ENCODE measurements at regions not wholly inside any gene's neighbourhood (a gene's known extent, or its start where the extent isn't known, plus 50 kb on each side); places are given as distances from the start of the nearest gene placed in this dataset.

DNA sequence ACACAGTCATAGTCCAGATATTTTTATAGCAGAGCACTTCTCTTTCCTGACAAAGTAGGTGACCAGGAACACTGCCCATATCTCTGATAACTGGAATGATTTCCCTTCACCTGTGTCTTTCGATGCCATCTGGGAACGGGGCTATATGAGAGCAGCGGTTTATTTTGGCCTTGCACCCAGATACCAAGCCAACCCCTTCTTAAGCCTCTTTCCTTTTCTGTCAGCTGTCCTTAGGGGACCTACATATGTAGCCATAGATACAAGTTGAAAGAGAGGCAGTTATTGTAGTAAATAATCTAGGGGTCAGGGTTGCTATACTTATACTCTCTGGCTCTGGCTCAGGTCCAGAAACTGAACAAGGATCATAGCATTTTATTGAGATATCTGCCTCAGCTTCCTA lies 128.8 kb downstream of the NHLRC3 start:
- no peak for DNase-seq

DNA sequence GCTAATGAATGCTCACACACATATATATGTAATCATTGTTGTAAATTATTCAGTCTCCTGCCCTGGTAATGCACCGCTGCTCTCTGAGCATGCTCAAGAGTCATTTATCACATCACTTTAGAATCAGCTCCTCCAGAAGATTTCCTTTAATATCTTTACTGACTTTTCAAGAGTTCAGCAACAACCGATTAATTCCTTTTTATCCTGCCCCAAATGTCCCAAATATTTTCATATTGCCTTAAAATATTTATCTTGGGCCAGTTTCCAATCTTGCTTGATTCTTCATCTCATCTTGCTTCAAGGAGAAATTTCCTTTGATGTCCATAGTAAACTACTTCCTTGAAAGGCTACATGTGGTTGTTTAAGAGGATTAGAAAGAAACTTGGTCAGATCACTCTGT lies 132.5 kb downstream of the NHLRC3 start:
- no peak for DNase-seq

DNA sequence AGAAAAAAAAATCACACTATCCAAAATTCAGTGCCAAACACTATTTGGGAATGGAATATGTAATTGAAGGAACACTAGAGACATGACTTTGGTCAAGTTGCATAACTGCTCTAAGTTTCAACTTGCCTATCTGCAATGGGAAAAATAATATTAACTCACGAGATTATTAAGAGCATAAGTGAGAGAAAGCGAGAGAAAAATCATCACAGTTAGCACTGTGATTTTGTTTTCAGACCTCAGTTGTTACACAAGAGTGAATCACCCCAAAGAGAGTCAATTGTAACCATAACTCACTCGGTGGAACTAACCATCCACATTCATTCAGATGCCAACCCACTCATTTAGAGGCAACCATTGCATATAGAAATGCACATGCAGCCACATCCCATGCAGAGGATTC lies 147.1 kb downstream of the NHLRC3 start:
- no peak for DNase-seq

DNA sequence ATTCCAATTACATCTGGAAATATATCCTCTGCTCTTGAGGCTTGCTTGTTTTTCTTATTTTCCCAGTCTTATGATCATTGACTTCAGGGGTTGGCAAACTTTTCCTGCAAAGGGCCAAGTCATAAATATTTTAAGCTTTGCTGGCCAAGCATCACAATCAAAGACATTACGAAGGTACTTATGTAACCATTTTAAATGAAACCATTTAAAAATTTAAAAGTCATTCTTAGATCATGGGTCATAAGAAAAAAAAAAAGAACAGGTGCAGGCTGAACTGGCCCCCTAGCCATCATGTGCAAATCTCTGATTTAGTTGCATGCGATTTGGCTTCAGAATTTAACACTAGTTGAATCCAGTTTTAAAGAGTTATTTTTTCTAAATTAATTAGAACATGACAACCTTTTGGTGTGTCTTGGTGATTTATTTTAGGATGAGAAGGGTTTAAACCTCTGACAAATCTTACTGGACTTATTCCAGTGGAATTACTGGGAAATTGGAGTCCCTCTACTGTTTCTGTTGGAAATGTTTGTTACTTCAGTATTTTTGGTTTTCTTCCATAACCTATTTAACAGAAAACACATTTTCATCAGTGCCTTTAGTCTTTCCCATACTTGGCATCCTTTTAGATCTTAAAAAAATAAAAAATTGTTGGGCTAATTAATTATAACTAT lies 148.1 kb downstream of the NHLRC3 start:
- DNase-seq: no peak

DNA sequence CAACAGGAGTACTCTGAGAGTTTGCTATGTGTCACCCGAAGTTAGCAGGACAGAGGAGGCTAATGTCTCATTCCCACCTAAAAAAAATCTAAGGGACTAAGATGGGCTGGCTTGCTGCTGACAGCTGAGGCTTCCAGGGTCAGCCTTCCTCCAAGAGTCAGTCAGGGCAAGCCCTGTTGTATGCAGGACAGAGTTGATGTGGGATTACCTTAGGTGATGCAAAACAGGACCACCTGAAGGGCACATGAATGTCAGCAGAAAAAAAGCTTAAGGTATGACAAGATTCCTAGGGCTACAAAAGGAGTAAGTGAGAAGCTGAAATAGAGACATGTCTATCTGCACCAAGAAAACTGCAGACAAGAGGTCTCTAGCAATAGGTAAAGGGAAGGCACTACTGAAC lies 151.5 kb downstream of the NHLRC3 start:
- no peak for DNase-seq

DNA sequence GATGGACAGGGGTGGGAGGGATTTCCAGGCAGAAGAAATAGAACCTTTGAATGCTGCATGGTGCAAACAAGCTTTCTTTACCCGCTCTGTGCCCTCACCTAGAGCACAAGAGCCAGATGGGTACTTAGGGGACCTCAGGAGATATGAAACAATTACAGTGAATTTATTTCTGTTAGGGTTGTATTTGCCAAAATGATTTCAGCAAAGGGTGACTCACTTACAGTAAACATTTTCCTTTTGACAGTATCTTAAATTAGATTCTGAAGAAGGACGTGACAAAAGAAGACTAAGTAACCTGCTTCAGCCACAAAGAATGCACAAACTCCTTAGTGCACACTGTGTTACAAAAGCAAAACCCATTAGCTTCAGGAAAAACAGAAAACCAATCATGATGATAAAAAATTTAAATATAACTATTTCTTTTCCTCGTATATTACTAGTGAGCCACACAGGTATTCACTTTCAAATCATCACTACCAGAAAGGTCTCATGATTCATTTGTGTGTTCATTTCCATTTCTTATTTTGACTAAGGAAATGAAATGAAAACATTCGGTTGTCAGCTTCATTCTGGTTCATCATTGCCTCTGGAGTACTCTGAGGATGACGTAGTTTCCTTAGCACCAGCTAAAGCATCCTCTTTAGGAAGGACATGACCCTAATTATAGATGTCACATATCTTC lies 158.8 kb downstream of the NHLRC3 start:
- DNase-seq: no peak

DNA sequence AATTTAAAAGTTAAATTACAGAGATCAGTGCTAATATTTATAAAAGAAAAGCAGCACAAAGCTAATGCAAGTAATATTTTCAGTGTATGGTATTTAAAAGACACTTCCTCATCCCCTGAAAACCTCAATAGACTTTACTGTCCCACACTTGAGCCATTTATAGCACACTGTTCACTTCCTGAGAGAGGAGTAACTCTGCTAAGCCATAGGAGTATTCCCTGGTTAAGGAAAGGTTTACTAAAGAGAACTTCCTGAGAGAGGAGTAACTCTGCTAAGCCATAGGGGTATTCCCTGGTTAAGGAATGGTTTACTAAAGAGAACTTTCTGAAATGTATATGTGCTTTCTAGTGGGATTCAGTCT lies 159.4 kb downstream of the NHLRC3 start:
- no peak for DNase-seq

DNA sequence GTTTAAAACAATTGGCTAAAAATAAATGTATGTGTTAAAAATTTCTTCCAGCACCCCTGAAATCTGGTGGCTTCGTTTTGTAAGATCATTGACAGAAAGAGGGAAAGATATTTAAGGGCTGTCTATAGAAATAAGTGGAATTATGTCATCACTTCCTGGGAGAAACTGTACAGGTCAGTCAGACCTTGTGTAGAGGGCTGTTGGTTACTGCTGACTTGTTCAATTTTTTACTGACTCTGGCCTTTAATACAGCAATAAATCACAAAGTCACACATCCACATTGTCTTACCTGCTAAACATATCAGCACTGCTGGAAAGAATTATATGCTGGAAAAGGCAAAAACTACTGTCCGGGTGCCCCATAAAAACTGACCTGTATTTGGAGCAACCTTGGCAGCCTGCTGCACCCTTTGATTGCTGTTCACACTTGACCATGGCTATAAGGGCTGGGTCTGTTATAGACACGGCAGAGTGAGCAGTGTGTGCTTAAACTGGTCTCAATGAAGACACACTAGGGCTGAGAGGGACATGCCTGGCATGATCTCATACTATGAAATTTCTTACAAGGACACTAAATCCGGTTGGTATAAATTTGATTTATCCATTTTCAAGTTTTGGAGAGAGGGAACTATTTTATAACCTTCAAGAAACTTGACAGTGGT lies 162.1 kb downstream of the NHLRC3 start:
- no peak for DNase-seq

DNA sequence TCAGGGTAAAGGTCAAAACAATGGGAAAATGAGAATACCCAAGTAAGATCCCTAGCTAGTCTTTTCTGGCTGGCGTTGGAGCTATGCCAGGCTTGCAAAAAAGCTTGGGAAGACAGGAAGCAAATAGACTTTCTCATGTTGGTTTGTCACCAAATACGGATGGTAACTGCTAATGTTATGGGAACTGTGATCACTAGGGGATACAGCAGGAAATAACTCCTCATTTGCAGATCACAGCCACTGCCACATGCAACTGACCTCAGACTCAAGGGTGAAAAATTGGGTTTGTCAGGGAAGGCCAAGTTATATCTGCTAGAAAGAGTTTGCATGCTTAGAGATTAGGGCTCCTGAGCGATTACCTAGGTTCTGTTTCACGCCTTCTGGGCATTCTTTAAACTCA lies 162.9 kb downstream of the NHLRC3 start:
- no peak for DNase-seq

DNA sequence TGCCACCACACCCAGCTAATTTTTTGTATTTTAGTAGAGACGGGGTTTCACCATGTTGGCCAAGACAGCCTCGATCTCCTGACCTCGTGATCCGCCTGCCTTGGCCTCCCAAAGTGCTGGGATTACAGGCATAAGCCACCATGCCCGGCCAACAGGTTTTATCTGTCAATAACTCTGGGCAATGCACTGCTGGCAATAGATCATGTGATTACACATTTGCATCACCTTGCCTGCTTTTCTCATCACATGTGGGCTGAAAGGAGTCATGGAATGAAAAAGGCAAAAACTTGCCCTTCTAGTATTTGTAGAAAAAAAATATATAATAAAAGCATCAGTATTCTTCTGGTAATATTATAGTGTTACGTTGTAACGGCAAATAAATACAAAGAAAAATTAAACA lies 164.5 kb downstream of the NHLRC3 start:
- no peak for DNase-seq

DNA sequence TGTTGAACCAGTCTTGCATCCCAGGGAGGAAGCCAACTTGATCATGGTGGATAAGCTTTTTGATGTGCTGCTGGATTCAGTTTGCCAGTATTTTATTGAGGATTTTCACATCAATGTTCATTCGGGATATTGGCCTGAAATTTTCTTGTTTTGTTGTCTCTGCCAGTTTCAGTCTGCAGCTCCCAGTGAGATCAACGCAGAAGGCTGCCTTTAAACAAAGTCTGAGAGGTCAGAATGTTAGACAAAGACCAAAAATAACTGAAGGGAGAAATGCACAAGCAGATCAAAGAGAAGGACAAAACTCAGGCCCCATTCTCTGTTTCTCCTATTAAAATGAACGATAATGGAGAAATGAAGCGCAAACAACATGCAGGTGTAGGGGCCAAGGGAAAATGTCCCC lies 170.4 kb downstream of the NHLRC3 start:
- DNase-seq: no peak

DNA sequence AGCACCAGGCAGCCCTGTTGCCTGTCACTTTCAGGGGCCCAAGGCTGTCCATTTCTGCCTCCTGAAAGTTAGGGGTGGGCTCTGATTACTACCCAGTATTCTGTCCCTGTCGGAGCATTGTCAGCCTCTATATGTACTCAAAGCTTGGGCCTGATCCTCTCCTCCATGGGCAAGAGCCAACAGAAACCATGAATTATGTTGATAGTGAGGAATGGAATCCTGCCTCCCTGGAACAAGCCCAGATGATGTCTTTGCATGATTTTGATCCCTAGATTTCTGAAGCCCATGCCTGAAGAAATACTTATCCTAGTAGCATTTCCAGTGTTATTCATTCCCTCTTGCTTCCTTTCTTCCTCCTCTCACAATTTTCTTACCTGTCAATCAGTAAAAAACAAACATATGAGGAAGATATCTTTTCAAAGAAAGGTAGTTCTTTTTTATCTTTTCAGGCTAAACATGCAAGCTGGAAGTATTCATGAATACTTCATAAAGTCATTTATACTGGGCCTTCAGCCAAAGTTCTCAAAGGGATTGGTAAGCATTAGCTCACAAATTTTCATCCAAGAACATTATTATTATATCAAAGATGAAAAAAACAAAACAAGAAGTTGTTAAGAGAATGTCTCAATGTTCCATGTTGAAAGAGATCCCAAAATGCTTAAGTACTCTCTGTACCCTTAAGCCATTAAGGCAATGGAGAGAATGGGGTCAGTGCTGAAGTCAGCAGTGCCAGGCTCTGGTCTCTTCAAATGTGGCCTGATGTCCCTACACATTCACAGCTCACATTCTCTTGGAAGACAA lies 171.7 kb downstream of the NHLRC3 start:
- no peak for DNase-seq

DNA sequence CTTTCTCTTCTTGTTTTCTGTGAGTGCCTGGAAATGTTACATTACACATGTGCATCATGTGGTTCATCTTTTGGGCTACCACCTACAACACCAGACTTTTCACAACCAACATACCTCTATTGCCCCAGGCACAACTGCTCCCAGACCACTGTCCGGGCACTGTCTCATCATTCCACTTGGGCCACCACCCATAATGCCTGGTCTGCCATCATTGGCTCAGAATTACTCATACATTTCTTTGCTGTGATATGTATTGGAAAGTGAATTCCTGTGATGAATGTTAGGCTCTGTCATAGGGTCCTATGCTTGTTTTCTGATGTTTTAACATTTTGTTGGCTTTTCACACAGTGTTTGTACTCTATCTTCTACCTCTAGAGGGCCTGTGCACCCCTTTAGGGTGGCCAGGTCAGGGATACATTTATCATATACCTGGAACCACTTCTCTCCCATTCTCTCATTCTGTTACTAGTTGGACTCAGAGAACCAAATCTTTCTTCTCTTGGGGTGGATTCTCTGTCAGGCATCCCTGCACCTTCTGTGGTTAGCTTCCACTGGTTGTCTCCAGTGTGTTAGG lies 172.8 kb downstream of the NHLRC3 start:
- DNase-seq: no peak

DNA sequence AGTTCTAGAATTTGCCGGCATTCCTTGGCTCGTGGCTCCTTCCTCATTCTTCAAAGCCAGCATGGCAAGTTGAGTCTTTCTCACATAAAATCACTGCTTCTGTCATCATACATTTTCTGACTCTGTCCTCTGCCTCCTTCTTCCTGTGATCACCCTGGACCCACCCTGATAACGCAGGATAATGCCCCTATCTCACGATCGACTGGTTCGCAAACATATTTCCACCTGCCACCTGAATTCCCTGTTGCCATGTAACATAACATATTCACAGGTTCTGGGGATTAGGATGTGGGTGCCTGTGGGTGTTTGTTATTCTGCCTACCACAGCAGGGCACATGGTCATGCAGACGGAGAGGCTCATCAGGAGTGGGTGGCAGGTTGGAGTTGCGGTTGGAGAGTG lies 177.7 kb downstream of the NHLRC3 start:
- no peak for DNase-seq

DNA sequence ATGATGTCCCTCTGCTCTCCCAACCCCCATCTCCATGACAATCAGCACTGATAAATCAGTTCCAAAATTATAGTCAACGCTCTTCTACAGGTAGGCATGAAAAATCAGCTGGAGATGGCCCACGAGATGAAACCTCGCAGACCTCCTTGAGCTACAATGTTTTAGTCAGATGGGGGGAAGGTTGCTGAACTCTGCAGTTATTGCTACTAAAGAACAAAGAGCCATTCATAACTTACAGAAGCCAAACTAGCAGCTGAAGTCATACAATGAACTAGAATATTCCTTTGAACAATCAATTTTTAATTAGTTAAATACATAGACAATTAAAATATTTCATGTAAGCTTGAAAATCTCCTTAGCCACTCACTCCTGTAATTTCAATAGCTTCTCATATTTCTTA lies 179.2 kb downstream of the NHLRC3 start:
- DNase-seq: peak; percentile 21

DNA sequence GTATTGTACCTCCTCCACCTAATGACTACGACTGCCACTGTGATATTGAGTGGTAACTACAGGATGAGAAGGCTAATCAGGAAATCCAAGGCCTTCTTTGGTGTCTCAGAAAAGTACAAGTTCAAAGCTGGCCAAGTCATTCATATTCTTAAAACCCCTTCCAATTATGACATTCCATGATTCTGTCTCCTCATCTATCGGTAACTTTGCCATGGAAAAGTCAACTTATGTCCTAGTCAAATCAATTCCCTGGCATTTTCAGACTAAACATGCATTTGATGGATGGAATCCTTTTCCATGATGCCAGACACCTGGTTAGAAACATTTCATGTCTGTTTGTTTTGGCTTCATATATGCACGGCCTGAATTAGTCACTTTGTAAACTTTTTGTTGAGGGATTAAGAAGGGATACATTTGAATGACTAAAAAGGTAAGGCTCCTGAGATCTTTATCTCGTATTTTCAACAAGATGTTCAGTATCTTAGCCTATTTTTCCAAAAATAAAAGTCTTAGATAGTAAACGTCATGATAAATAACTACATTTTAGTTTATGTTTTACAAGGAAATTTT lies 186.5 kb downstream of the NHLRC3 start:
- DNase-seq: no peak

DNA sequence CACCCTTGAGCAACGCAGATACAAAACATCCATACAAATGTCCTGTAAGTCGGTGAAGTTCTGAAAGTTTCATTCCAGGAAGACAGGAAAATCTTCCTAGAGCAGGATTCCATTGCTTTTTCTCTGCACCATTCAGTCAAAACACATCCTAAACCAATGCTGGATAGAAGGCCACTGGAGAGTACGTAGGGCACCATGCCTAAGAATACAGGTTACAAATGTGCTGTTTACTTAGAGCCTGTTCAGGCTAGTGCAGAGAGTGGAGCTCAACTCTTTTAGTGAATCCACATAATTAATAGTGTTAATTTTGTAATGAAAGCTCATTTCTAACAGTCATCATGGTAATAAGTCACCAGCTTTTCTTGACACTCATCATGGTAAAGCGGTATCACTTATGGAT lies 187.6 kb downstream of the NHLRC3 start:
- no peak for DNase-seq

DNA sequence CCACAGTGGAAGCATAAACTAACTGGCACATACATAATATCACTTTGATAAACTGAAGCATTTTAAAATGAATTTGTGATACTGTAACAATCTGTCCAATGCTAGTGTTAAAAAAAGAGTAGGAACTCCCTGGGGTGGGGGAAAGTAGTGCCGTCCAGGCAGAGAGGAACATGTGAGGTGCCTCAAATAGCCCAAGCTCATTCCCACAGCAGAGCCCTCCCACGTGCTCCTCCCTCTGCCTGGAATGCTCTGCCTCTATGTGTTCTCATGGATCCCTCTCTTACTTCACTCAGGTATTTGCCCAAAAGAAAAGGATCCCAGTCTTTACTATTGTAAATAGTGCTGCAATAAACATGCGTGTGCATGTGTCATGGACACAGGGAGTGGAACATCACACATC lies 188.1 kb downstream of the NHLRC3 start:
- no peak for DNase-seq

DNA sequence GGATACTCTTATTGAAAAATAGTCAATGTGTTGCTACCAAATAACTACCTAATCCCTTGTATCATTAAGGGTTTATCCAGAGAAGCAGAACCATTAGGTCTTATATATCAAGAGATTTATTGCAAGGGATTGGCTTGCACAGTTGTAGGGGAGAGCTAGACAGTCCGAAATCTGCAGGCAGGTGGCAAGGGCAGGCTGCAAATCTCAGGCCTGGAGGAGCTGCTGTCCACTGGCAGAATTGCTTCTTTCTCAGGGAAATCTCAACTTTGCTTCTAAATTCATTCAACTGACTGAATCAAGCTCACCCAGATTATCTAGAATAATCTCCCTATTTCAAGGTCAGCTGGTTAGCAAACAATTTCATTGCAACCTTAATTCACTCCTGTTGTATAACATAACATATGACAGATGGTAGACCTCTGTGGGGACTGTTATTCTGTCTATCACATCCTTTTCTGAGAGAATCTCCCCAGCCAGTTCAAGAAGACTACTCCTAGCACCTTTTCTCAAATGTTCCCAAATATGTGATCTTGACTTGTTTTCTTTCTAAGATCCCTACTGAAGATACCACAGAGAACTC lies 194.2 kb downstream of the NHLRC3 start:
- DNase-seq: no peak

DNA sequence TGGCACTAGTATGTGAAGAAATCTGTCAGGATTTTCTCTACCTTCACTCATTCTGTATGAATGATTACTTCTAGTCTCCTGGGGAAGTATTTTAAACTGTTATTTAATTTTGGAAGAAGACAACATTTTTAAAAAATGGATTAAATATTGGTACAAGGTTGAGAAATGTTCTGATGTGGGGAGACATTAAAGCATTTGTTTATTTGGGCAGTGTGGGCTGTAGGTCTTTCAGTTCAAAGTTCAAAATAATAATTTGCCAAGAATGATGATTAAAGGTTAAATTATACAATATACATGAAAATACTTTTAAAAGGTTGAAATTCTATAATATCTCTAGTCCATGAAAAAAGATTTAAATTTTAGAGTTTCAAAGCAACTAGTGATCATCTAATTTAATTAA lies 194.7 kb downstream of the NHLRC3 start:
- DNase-seq: no peak

DNA sequence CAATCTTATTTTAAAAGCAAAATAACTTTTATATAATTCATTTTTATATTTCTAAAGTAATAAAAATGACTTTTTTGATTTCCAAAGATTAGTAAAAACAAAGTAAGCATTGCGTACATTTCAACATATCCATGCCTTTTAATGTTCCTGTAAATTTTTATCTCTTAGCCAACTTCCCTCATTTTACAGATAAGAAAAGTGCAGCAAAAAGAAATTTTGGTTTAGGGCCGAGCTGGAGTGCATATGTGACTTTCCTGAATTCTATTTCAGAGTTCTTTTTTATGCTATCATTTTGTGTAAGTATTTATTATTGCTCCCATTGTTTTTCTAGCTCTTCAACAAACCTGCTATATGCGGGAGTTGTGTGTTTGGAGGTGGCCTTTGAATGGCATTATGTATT lies 195.3 kb downstream of the NHLRC3 start:
- no peak for DNase-seq

DNA sequence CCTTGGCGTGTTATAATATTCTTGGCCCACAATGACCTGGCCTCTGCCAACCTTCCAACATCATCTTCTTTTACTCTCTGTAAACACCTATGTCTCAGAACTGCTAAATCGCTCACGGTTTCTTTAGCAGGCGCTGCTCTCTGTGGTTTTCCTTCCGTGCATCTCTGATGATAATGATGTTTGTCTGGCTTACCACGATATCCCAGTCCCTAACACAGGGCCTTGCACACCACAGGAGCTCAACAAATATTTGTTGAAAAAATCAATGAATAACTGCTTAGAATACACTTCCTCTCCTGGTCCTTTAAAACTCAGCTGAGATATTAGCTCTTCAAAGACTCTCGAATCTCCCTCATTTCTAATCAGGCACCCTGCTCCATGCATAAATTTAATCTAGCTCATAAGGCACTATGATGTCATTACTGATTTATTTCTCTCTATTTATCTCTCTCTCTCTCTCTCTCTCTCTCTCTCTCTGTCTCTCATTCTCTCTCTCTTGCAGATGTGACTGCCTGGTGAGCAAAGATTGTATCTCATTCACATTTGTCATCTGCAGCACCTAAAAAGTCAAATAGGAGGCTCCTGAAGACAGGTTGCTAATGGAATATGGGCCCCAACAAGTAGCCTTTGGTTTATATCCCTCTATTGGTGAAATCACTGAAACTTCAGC lies 206.4 kb downstream of the NHLRC3 start:
- no peak for DNase-seq

Measured in midbrain (tissue), 1 donor.